Left lung (tissue), 4 donors: ENCODE measurements at regions not wholly inside any gene's neighbourhood (a gene's known extent, or its start where the extent isn't known, plus 50 kb on each side); places are given as distances from the start of the nearest gene placed in this dataset.

Experiments used
- ATAC-seq: fragments of 200-7000 bp; cut with Tn5 transposase; one replicate; pipeline ENCODE4 v1.9.1; 2020; ENCODE audit warnings: moderate library complexity
- DNase-seq, 4 donors: peaks; one replicate each; pipeline ENCODE4 v3.0.0-alpha.2; 2013 to 2020
- H3K27ac ChIP-seq, 2 donors: fragments of 200-600 bp; sonication (generic) in 1 of 2; one replicate each; pipeline versions ENCODE4 v1.5.0 to v1.8.0; 2020 to 2021
- H3K27me3 ChIP-seq, 2 donors: fragments of 200-600 bp; sonication (generic) in 1 of 2; one replicate each; pipeline versions ENCODE4 v1.5.0 to v1.8.0; 2020 to 2021
- H3K36me3 ChIP-seq, 2 donors: fragments of 200-600 bp; sonication (generic) in 1 of 2; one replicate each; pipeline versions ENCODE4 v1.5.0 to v1.8.0; 2020 to 2021
- H3K4me1 ChIP-seq, 2 donors: fragments of 200-600 bp; one replicate each; pipeline ENCODE4 v1.8.0; 2021
- H3K4me3 ChIP-seq, 2 donors: fragments of 200-600 bp; sonication (generic) in 1 of 2; one replicate each; pipeline versions ENCODE4 v1.5.0 to v1.8.0; 2020 to 2021; ENCODE audit warnings: mild to moderate bottlenecking in 1 of 2
- H3K9me3 ChIP-seq, 2 donors: fragments of 200-600 bp; sonication (generic) in 1 of 2; one replicate each; pipeline versions ENCODE4 v1.5.0 to v1.8.0; 2020 to 2021
- intact Hi-C, 2 donors: fragments of 100-400 bp; cut with DNase I; formaldehyde crosslinking; loops; one replicate each; pipeline versions ENCODE4 v1.11.2 to v1.14.2; 2022
- TF ChIP-seq, protein P1 (sequence below), 2 donors: fragments of 200-600 bp; sonication (generic) in 1 of 2; IDR thresholded peaks; one replicate each; pipeline versions ENCODE4 v1.5.0 to v1.8.0; 2021; ENCODE audit warnings: antibody characterized with exemption in 2 of 2
- donor health status: DM: no; HTN: yes; CAD: no.
- donor health status: DM: no; HTN: no; CAD: no.

DNA sequence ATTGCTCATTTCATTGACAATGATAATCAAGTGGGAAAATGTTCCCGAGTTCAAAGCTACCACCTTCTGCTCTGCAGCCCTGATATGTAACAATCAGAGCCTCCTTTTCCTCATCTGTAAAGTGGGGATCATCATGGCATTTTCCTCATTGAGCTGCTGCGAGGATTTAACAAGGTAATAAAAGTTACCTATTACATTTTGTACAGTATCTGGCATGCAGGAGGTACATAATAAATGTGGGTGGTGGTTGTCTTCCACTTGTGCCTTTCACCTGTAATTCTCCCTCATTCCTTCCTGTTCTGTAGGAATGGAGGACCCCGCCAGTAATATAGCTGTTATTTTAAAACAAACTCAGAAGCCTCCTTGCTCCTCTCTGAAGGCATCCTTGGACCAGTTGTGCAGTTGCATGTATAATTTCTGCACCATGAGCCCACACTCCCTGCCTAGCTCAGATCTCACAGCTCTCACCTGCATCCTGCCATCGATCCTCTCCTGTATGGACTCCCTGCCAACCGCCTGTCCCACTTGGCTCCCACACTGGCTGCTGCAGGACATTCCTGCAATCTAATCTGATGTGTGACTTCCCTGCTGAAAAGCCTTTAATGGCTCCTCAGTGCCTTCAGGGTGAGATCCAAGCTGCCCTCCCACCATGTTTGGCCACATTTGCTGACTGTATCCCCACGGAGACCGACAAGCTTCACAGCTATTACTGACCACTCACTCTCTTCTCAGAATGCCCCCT is 350.4 kb downstream of the EN1 start:
- H3K4me1 ChIP-seq: no peaks in the 10 kb centered on the region
- DNase-seq (no peak), ATAC-seq (no peak)
- H3K27me3 ChIP-seq: no peaks in the 10 kb centered on the region
- no peak overlapping the region for H3K27ac ChIP-seq
- TF ChIP-seq, protein P1, sequence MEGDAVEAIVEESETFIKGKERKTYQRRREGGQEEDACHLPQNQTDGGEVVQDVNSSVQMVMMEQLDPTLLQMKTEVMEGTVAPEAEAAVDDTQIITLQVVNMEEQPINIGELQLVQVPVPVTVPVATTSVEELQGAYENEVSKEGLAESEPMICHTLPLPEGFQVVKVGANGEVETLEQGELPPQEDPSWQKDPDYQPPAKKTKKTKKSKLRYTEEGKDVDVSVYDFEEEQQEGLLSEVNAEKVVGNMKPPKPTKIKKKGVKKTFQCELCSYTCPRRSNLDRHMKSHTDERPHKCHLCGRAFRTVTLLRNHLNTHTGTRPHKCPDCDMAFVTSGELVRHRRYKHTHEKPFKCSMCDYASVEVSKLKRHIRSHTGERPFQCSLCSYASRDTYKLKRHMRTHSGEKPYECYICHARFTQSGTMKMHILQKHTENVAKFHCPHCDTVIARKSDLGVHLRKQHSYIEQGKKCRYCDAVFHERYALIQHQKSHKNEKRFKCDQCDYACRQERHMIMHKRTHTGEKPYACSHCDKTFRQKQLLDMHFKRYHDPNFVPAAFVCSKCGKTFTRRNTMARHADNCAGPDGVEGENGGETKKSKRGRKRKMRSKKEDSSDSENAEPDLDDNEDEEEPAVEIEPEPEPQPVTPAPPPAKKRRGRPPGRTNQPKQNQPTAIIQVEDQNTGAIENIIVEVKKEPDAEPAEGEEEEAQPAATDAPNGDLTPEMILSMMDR (IDR thresholded peaks at IDR 0.05): no peak
- intact Hi-C loops: no loop called here
- no peaks in the 10 kb centered on the region for H3K36me3 ChIP-seq
- peaks cover 0 to 3% of the 10 kb centered on the region in 2 donors for H3K9me3 ChIP-seq
- no peak overlapping the region for H3K4me3 ChIP-seq

DNA sequence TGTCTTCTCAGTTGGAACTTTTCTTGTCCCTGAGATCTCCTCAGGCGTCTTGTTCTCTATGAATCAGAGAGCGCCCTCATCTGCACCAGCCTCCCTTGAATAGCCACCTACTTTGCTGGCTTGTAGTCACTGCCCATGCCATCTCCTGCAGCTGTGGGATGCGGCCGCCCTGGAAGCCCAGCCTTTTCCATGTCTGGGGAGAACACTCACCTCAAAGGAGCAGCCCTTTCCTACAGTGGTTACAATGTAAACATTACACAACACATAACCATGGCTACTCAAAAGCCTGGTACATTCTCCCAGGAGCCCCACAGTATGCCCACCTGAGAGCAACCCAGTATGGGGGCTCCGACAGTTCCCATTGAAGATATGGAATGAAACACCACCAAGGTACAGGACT is 351.0 kb downstream of the EN1 start:
- H3K27me3 ChIP-seq: no peaks in the 10 kb centered on the region
- peaks cover 0 to 3% of the 10 kb centered on the region in 2 donors for H3K9me3 ChIP-seq
- no peaks in the 10 kb centered on the region for H3K4me1 ChIP-seq
- no peak for DNase-seq
- no peak overlapping the region for H3K27ac ChIP-seq
- no peak for ATAC-seq
- H3K4me3 ChIP-seq: no peak overlapping the region
- intact Hi-C loops: no loop called here
- H3K36me3 ChIP-seq: no peaks in the 10 kb centered on the region
- TF ChIP-seq, protein P1 (IDR thresholded peaks at IDR 0.05): no peak

DNA sequence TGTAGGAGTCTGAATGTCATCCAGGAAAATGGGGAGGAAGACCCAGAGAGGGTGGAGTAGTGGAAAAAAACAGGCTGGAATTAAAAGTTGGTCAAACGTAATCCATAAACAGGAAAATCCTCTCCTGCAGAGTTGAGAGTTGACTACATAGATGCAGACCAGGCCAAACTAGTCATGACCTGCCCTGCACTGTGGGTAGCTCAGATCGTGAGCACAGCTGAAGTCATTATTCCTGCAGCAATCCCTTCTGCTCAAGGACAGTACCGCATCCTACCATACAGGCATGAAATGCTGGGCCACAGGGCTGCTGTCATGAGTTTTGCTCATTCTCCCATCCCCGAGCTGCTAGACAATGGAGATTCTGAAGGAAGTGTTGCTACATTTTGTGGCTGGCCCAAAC is 352.2 kb downstream of the EN1 start:
- DNase-seq (no peak), ATAC-seq (no peak)
- H3K9me3 ChIP-seq: peaks cover 0 to 3% of the 10 kb centered on the region in 2 donors
- H3K36me3 ChIP-seq: no peaks in the 10 kb centered on the region
- no peak overlapping the region for H3K27ac ChIP-seq
- TF ChIP-seq, protein P1 (IDR thresholded peaks at IDR 0.05): no peak
- no peaks in the 10 kb centered on the region for H3K4me1 ChIP-seq
- H3K27me3 ChIP-seq: no peaks in the 10 kb centered on the region
- no peak overlapping the region for H3K4me3 ChIP-seq
- intact Hi-C loops: no loop called here

DNA sequence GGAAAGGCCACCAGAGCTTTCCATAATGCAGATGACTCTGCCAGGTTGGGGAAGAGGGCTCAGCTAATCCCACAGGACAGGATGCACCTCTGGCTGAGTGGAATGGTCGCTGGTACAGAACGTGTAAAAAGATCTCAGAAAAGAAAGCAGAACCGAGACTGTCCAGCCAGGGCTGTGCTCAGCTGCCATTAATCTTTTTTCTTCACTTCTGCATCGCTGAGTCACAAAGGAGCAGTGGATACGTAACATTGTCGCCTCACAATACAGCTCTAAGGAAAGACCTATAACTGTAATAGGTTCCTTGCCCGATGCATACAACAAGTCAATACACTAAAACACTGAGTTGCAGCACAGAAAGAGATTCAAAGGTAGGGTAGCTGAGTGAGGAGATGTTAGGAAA is 354.2 kb downstream of the EN1 start:
- Histone ChIP-seq H3K27me3 (no peaks in the 10 kb centered on the region), H3K27ac (no peak overlapping the region), H3K9me3 (peaks cover 0 to 3% of the 10 kb centered on the region in 2 donors), H3K36me3 (no peaks in the 10 kb centered on the region), H3K4me1 (no peaks in the 10 kb centered on the region), H3K4me3 (no peak overlapping the region)
- intact Hi-C loops: no loop called here
- ATAC-seq: no peak
- DNase-seq: no peak
- TF ChIP-seq, protein P1 (IDR thresholded peaks at IDR 0.05): no peak

DNA sequence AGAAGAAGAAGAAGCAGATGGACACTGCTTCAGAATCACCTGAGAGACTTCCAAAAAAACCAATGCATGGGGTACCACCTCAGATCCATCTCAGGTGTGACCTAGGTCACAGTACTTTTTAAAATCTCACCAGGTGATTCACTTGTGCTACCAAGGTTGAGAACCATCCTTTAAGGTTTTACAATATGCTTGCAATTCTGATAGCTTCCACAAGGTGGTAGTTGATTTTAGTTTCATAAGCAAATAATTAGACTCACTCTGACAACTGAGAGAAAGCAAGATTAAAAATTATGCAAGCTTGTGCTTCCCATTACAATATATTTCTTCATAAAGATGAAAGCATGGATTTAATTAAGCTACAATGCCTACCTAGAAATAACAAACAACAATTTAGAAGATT is 355.1 kb downstream of the EN1 start:
- TF ChIP-seq, protein P1 (IDR thresholded peaks at IDR 0.05): no peak
- H3K36me3 ChIP-seq: no peaks in the 10 kb centered on the region
- no peaks in the 10 kb centered on the region for H3K27me3 ChIP-seq
- no peaks in the 10 kb centered on the region for H3K4me1 ChIP-seq
- peaks cover 0 to 3% of the 10 kb centered on the region in 2 donors for H3K9me3 ChIP-seq
- intact Hi-C loops: no loop called here
- H3K27ac ChIP-seq: no peak overlapping the region
- ATAC-seq: no peak
- no peak overlapping the region for H3K4me3 ChIP-seq
- no peak for DNase-seq
